GM12878 (cell line): ENCODE measurements at regions not wholly inside any gene's neighbourhood (a gene's known extent, or its start where the extent isn't known, plus 50 kb on each side); places are given as distances from the start of the nearest gene placed in this dataset.

Experiments used
- ATAC-seq: fragments of 200-7000 bp; cut with Tn5 transposase; 3 replicates; pipeline ENCODE4 v1.9.1; 2020; ENCODE audit warnings: mild to moderate bottlenecking, moderate library complexity
- BruUV-seq: library from RNA; stranded (reverse); fragments of 400-500 nt; replicated peaks from 2 replicates; lab custom pipeline; 2021; lab: Mats Ljungman, UMichigan
- CTCF ChIA-PET: fragments of 300-600 bp; sonication (Branson Sonifier 250); formaldehyde crosslinking; extraction: SDS; loops from one replicate; lab custom pipeline; 2021; ENCODE audit warnings: inconsistent platforms; lab: Yijun Ruan, JAX
- POLR2A ChIA-PET: fragments of 350-600 bp; formaldehyde crosslinking; extraction: SDS; loops from one replicate; lab custom pipeline; 2021; ENCODE audit warnings: inconsistent platforms; lab: Charles Lee
- RAD21 ChIA-PET: fragments of 300-600 bp; sonication (Branson Sonifier 250); formaldehyde crosslinking; loops from one replicate; lab custom pipeline; 2023; ENCODE audit warnings: antibody characterized with exemption; ENCODE audit not compliant: unreplicated experiment; lab: Charles Lee
- SMC1A ChIA-PET: fragments of 300-600 bp; sonication (Branson Sonifier 250); formaldehyde crosslinking; loops from one replicate; lab custom pipeline; 2023; ENCODE audit not compliant: unreplicated experiment, uncharacterized antibody; lab: Charles Lee
- DNase-seq: peaks from one replicate; pipeline ENCODE4 v3.0.0-alpha.2; 2011; ENCODE audit warnings: low read depth, low spot score
- FAIRE-seq: peaks from 3 replicates; lab custom pipeline; 2011; peaks lifted over from hg19 to GRCh38; lab: Jason Lieb, UNC
- H2AFZ ChIP-seq: 2 replicates; pipeline ENCODE4 v1.6.0; 2011; ENCODE audit warnings: low read depth, low read length, control low read depth; ENCODE audit not compliant: control insufficient read depth
- H3K27ac ChIP-seq: 2 replicates; pipeline ENCODE4 v1.5.1; 2011; ENCODE audit warnings: control low read depth; ENCODE audit not compliant: control insufficient read depth, insufficient read depth
- H3K27me3 ChIP-seq, 2 experiments: replicated peaks in 1 of 2; 2 replicates each; pipeline versions ENCODE4 v1.6.0 to v1.6.1; 2011; ENCODE audit warnings: low read length in 1 of 2; ENCODE audit not compliant: control insufficient read depth in 2 of 2, insufficient read depth in 2 of 2
- H3K36me3 ChIP-seq, 2 experiments: 2 replicates each; pipeline ENCODE4 v1.5.1; 2011; ENCODE audit warnings: low read length in 1 of 2; ENCODE audit not compliant: control insufficient read depth in 2 of 2, insufficient read depth in 2 of 2
- H3K4me1 ChIP-seq: 2 replicates; pipeline ENCODE4 v1.6.1; 2011; ENCODE audit warnings: mild to moderate bottlenecking, low read length, moderate library complexity, mixed read lengths; ENCODE audit not compliant: control insufficient read depth, insufficient read depth
- H3K4me2 ChIP-seq: 2 replicates; pipeline ENCODE4 v1.6.0; 2011; ENCODE audit warnings: control low read depth; ENCODE audit not compliant: control insufficient read depth, insufficient read depth
- H3K4me3 ChIP-seq: fragments of 200-600 bp; sonication (generic); 2 replicates; pipeline ENCODE4 v1.5.1; 2016
- H3K79me2 ChIP-seq: 2 replicates; pipeline ENCODE4 v1.6.0; 2011; ENCODE audit warnings: low read length; ENCODE audit not compliant: control insufficient read depth, insufficient read depth
- H3K9ac ChIP-seq: 2 replicates; pipeline ENCODE4 v1.8.0; 2011; ENCODE audit warnings: low read length, control low read depth, mixed read lengths; ENCODE audit not compliant: control insufficient read depth, insufficient read depth
- H3K9me3 ChIP-seq: replicated peaks from 3 replicates; pipeline ENCODE4 v1.5.1; 2011; ENCODE audit warnings: mild to moderate bottlenecking, low read length; ENCODE audit not compliant: control insufficient read depth, insufficient read depth
- H4K20me1 ChIP-seq: 2 replicates; pipeline ENCODE4 v1.6.0; 2011; ENCODE audit not compliant: control insufficient read depth, insufficient read depth
- BCL11A ChIP-seq: IDR thresholded peaks from 2 replicates; pipeline ENCODE4 v1.6.1; 2011; ENCODE audit warnings: low read depth, low read length
- CBX5 ChIP-seq: sonication (generic); IDR thresholded peaks from 2 replicates; pipeline ENCODE4 v1.6.1; 2016; ENCODE audit warnings: low read depth, moderate library complexity, mild to moderate bottlenecking, inconsistent platforms
- CHD1 ChIP-seq: IDR thresholded peaks from 2 replicates; pipeline ENCODE4 v1.6.1; 2012; ENCODE audit warnings: low read depth, low read length, improper control_type of control experiment
- CHD4 ChIP-seq: fragments of 200-600 bp; sonication (generic); IDR thresholded peaks from 2 replicates; pipeline ENCODE4 v1.6.1; 2016; ENCODE audit warnings: mild to moderate bottlenecking
- DPF2 ChIP-seq: fragments of 450-650 bp; IDR thresholded peaks from 2 replicates; pipeline ENCODE4 v1.6.1; 2017; ENCODE audit warnings: mild to moderate bottlenecking
- EGR1 ChIP-seq, 2 experiments: IDR thresholded peaks; 1 replicate in 1 of 2; 2 replicates in 1 of 2; pipeline ENCODE4 v1.6.1; 2011 to 2012; ENCODE audit warnings: low read depth in 2 of 2, low read length in 2 of 2, borderline replicate concordance in 1 of 2, mild to moderate bottlenecking in 1 of 2, moderate library complexity in 1 of 2
- FOXM1 ChIP-seq: IDR thresholded peaks from 2 replicates; pipeline ENCODE4 v1.6.1; 2012; ENCODE audit warnings: low read depth, mild to moderate bottlenecking, inconsistent platforms, low read length, moderate library complexity
- KLF5 ChIP-seq: fragments of 450-650 bp; IDR thresholded peaks from 2 replicates; pipeline ENCODE4 v1.6.1; 2014; ENCODE audit warnings: mild to moderate bottlenecking; ENCODE audit not compliant: partially characterized antibody
- MYC ChIP-seq: IDR thresholded peaks from 2 replicates; pipeline ENCODE4 v1.6.1; 2011; ENCODE audit warnings: mild to moderate bottlenecking, low read length, moderate library complexity, inconsistent platforms; ENCODE audit not compliant: insufficient read depth, insufficient replicate concordance, insufficient read length, severe bottlenecking
- NFXL1 ChIP-seq: fragments of 450-650 bp; IDR thresholded peaks from 2 replicates; pipeline ENCODE4 v1.6.1; 2017; ENCODE audit warnings: antibody characterized with exemption, mild to moderate bottlenecking, borderline replicate concordance
- NR2C2 ChIP-seq: IDR thresholded peaks from 2 replicates; pipeline ENCODE4 v1.6.1; 2011; ENCODE audit warnings: borderline replicate concordance, low read depth; ENCODE audit not compliant: control insufficient read depth, insufficient read length
- RAD21 ChIP-seq: IDR thresholded peaks from 2 replicates; pipeline ENCODE4 v1.6.1; 2011; ENCODE audit warnings: mild to moderate bottlenecking, low read depth, low read length, moderate library complexity; ENCODE audit not compliant: insufficient read depth
- SMARCA5 ChIP-seq: fragments of 450-650 bp; IDR thresholded peaks from 2 replicates; pipeline ENCODE4 v1.6.1; 2017; ENCODE audit warnings: mild to moderate bottlenecking
- ZBED1 ChIP-seq: IDR thresholded peaks from 2 replicates; pipeline ENCODE4 v1.6.1; 2016; ENCODE audit warnings: borderline replicate concordance
- WGBS: methylation state at CpG from one replicate; pipeline ENCODE4 v1.1.6; 2016; ENCODE audit warnings: low lambda C conversion rate; ENCODE audit not compliant: insufficient replicate concordance, insufficient coverage; ENCODE audit errors: missing lambda C conversion rate; 5-methylcytosine and 5-hydroxymethylcytosine counted together
- in situ Hi-C: fragments of 300-500 bp; cut with MboI; formaldehyde crosslinking; loops from 9 replicates; pipeline ENCODE4 v1.14.3; 2018; ENCODE audit warnings: mixed read lengths
- intact Hi-C: fragments of 100-400 bp; cut with micrococcal nuclease; formaldehyde crosslinking; loops from one replicate; pipeline ENCODE4 v1.14.2; 2022; ENCODE audit not compliant: unreplicated experiment

- TF ChIP-seq BCL11A (no peak), RAD21 (no peak), CHD1 (no peak), EGR1 (IDR thresholded peaks at IDR 0.05; ENCODE audit: borderline replicate concordance in 1 of 2, low read depth in 2 of 2, low read length in 2 of 2) (no peak), CHD4 (no peak), CBX5 (no peak), NR2C2 (no peak), FOXM1 (no peak), SMARCA5 (no peak), DPF2 (no peak), ZBED1 (no peak), KLF5 (no peak), MYC (no peak), NFXL1 (no peak)
- TF ChIP-seq, all 136 proteins: peak for 0
- ChIA-PET RAD21 (no interaction called here), POLR2A (no interaction called here), CTCF (no interaction called here), SMC1A (no interaction called here)
- Histone ChIP-seq H3K79me2 (no peaks in the 10 kb centered on the region), H3K27me3 (no peaks in the 10 kb centered on the region), H3K36me3 (no peaks in the 10 kb centered on the region), H3K9me3 (no peaks in the 10 kb centered on the region), H3K27ac (no peak overlapping the region), H3K4me2 (no peak overlapping the region), H3K4me1 (no peaks in the 10 kb centered on the region), H3K4me3 (no peak overlapping the region), H4K20me1 (no peaks in the 10 kb centered on the region), H2AFZ (no peak overlapping the region), H3K9ac (no peak overlapping the region)
- no peak for DNase-seq
- WGBS, result 11% methylated on average over 4 of the region's 4 CpGs
- in situ Hi-C loops (no loop called here), intact Hi-C loops (no loop called here)
- no peak for ATAC-seq
- no TSS peak for BruUV-seq
- FAIRE-seq, result no peak
Measured at GRCh38 chr18:67846422-67847098, 330.0 kb upstream of the DSEL start.
